ENCODE measurements at regions not wholly inside any gene's neighbourhood (a gene's known extent, or its start where the extent isn't known, plus 50 kb on each side); places are given as distances from the start of the nearest gene placed in this dataset.

DNA sequence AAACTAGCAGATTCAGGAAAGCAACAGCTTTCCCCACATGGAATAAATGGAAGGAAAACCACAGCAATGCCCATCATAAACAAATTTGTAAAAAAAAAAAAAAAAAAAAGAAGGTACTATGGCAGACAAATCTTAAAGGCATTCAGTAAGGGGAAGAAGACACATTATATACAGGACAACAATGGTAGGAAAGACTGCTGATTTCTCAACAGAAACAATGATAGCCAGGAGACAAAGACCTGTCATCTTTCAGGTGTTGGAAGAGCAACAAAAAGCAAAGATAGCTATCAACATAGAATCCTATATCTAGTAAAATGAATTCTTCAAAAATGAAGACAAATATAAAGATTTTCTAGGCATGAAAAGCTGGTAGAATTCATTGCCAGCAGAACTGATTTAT lies 65.9 kb downstream of the KCNJ2 start:
- TF ChIP-seq, protein P1, sequence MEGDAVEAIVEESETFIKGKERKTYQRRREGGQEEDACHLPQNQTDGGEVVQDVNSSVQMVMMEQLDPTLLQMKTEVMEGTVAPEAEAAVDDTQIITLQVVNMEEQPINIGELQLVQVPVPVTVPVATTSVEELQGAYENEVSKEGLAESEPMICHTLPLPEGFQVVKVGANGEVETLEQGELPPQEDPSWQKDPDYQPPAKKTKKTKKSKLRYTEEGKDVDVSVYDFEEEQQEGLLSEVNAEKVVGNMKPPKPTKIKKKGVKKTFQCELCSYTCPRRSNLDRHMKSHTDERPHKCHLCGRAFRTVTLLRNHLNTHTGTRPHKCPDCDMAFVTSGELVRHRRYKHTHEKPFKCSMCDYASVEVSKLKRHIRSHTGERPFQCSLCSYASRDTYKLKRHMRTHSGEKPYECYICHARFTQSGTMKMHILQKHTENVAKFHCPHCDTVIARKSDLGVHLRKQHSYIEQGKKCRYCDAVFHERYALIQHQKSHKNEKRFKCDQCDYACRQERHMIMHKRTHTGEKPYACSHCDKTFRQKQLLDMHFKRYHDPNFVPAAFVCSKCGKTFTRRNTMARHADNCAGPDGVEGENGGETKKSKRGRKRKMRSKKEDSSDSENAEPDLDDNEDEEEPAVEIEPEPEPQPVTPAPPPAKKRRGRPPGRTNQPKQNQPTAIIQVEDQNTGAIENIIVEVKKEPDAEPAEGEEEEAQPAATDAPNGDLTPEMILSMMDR (conservative IDR thresholded peaks at IDR 0.05) = no peak
- no peak for TF ChIP-seq EZH2 (IDR thresholded peaks at IDR 0.05; ENCODE audit: low read depth)

Measured in PC-9 (cell line).